ENCODE measurements at regions not wholly inside any gene's neighbourhood (a gene's known extent, or its start where the extent isn't known, plus 50 kb on each side); places are given as distances from the start of the nearest gene placed in this dataset.
"Not testable (repeated sequence)": the region's sequence is repeated elsewhere in the genome, so short reads cannot be mapped to it uniquely, and the experiment has no call there.

- no peak for DNase-seq
Observed at GRCh38 chr6:168960551-168961263, 292.9 kb downstream of the THBS2 start.

DNA sequence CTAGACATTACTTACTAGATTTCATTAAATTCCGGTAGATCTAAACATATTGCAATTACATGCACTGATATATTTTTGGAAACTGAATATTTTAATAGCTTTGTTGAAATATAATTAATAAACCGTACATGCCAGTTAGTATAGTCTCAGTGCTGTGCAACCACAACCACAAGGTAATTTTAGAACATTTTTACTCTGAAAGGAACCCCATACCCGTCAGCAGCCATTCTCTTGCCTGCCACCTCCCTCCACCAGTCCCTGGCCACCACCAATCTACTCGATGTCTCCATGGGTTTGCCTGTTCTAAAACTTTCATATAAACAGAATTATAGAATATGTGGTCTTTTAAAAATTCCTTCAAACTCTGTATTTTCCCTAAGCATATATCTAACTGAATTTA, 293.9 kb downstream of the THBS2 start:
- DNase-seq = no peak

DNA sequence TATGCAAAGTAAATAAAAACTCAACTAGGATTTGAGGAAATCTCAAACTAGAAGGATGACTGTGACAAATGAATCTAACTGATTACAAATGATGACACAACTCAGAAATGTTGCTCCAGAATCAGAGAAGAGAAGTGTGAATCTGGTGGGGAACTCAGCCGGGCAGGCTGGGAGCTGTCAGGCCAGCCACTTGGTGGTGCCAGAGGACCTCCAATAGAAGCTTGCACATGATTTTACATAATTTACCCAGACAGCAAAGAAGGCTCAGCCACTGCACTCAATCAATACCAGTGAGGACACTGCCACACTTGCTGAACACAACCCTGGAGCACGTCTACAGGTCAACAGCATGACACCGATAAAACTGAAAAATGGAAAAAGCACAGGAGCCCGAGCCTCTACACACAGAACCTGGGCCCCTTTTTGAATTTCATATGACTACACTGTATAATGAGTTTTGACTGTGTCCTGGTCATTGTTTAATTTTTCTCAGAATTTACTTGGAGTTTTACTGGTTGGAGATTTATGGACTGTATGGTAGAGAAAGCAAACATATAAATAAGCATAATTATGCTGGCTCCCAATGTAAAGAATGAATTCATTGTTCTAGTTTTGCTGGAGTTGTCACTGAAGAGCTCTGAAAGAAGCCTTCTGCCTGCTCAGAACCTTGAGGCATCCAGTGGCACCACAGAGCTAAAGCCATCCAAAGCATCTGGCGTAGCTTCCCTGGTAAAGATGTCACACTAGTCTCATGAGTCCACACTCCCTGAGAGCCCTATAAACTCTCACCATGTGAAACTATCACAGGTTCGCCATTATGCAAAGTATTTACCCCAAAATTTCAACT, 296.5 kb downstream of the THBS2 start:
- DNase-seq = peak; percentile 89

DNA sequence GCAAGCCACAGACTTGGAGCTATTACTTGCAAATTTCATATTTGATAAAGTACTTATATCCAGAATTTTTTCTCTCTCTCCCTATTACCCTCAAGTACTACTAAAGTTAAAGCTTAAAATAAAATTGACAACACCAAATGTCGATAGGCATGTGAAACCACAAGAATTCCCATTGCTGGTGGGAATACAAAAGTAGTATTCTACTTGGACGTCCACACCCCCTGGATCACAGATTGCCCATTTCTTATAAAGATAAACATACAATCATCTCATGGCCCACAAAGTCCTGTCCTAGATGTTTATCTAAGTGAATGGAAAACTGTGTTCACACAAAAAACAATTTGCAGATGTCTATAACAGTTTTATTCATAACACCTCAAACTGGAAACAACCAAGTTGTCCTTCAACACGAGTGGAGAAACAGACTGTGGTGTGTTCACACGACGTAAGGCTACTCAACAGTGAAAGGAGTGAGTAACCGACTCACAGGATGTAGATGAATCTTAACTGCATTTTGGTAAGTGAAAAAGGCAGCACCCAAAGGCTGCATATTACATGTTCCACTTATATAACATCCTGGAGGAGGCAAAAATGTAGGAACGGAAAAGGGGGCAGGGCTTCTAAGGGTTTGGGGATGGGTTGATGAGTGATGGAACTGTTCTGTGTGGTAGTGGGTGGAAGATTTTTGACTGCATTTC, 297.4 kb downstream of the THBS2 start:
- no peak for DNase-seq

DNA sequence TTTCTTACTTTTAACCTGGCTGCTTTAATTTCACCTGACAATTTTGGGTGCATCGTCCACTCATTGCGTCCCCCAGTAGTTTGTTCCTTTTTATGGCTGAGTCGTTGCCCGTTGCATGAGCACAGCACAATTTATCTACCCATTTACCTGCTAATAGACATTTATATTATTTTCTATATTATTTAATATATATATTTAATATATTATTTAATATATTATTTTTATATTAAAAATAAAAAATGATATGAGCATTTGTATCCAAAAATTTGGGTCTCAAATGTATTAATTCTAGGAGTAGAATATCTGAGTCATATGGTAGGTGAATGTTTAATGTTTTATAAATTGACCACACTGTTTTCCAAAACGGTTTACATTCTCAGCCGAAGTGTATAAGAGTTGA, 300.2 kb downstream of the THBS2 start:
- no peak for DNase-seq

DNA sequence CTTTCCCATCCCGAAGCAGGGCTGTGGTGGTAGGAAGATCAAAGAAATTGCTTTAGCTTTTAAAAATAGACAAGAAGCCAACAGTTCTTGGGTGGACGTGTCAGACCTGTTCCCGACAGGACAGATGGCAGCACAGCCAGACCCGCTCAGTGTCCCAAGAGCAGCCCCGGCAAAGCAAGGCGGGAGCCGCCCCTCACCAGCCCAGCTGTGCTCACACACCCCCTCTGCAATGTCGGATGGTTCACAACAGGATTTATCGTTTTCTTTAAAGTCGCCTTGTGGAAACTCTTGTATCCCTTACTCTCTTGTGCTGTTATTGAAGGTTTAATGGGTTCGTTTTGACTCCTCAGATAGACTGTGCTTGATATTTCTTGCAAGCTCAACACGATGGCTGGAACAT, 302.4 kb downstream of the THBS2 start:
- no peak for DNase-seq

- DNase-seq = no peak
Observed at GRCh38 chr6:168950858-168951214, 302.8 kb downstream of the THBS2 start.

- DNase-seq = peak; percentile 52
Observed at GRCh38 chr6:168949981-168950857, 303.4 kb downstream of the THBS2 start.

- no peak for DNase-seq
Observed at GRCh38 chr6:168948990-168949531, 304.6 kb downstream of the THBS2 start.

GRCh38 chr6:168948002-168948401, 305.6 kb downstream of the THBS2 start:
- DNase-seq = no peak

GRCh38 chr6:168943231-168943905, 310.3 kb downstream of the THBS2 start:
- no peak for DNase-seq

DNA sequence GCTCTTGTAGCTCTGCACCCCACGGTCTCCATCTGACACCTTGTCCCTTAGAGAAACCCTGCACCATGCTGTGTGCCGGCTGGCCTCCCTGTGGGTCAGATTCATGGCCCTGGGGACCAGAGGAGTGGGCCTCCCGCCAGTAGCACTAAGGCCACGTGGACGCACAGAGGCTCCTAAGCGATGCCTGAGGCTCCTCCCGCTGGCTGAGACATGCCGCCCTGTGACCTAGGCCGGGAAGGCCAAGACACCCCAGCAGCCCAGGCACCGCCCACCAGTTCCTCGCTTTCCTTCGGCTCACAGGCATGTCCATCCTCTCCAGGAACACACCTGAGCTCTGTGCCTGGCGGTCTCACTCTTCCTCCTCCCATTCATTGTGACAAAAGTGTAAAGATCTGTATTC, 311.0 kb downstream of the THBS2 start:
- DNase-seq = no peak

DNA sequence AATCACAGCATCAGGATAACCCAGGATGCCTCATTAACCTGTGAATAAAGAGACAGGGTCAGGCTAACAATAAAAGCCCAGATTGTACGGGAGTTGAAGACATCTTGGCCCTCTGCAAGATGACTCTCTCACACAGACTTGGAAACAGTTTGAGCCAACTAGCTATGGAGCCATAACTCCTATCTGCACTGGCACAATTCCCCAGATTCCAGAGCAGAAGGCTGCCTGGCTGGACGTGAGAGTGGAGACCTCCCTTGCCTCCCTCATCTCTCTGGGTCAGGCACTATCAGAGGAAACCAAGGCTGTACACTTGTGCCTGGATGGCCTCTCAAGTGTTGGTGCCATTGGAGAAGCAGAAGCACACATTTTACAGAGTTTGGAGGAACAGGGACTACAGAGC, 312.6 kb downstream of the THBS2 start:
- DNase-seq = no peak

DNA sequence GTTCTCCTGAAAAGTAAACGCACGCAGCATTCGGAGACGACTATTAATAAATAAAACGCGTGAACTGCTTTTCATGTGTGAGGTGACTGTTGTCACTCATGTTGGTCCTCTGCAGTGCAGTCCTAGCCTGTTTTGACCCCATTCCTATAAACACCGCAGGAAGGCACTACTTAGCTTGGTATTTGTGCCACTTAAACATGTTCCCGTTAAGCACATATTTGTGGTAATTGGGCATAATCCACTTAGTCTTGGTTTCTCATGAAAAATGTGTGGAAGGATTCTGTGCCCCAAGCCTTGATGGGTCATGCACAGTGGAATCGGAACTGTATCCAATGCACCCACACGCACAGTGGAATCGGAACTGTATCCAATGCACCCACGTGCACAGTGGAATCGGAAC, 313.9 kb downstream of the THBS2 start:
- DNase-seq = no peak

- DNase-seq = no peak
Observed at GRCh38 chr6:168939041-168939440, 314.6 kb downstream of the THBS2 start.

- peak; percentile 16 for DNase-seq
Observed at GRCh38 chr6:168938546-168938945, 315.1 kb downstream of the THBS2 start.

DNA sequence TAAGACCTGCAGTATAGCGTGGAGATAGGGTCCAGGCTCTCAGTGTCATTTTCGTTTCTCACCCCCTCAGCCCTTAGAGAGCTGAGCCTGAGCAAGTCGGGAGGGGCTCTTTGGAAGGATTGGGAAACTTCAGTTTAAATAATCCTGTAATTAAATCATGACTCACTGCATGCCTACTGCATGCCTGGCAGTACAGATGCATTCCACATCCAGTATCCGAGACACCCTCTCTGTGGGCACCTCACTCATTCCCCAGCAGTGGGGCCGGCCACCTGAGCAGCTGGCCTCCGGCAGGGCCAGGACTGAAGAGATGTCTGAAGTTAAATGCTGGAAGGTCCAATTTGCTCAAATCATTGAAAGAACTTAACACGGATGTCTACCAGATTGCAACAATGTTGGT, 316.6 kb downstream of the THBS2 start:
- DNase-seq = no peak

GRCh38 chr6:168935628-168936010, 318.0 kb downstream of the THBS2 start:
- no peak for DNase-seq

- no peak for DNase-seq
Observed at GRCh38 chr6:168934660-168935627, 318.7 kb downstream of the THBS2 start.

DNA sequence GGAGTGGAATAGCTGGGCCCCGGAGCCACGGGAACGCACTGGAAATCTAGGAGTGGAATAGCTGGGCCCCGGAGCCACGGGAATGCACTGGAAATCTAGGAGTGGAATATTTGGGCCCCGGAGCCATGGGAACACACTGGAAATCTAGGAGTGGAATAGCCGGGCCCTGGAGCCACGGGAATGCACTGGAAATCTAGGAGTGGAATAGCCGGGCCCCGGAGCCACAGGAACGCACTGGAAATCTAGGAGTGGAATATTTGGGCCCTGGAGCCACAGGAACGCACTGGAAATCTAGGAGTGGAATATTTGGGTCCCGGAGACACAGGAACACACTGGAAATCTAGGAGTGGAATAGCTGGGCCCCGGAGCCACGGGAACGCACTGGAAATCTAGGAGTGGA, 321.5 kb downstream of the THBS2 start:
- DNase-seq = not testable (repeated sequence)

DNA sequence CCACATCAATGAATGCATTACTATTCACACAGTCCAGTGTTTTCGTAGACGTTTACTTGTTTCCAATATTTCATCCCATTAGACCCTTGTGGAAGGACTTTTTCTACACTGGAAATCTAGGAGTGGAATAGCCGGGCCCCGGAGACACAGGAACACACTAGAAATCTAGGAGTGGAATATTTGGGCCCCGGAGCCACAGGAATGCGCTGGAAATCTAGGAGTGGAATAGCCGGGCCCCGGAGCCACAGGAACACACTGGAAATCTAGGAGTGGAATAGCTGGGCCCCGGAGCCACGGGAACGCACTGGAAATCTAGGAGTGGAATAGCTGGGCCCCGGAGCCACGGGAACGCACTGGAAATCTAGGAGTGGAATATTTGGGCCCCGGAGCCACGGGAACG, 322.6 kb downstream of the THBS2 start:
- not testable (repeated sequence) for DNase-seq
